IPS-NIHi7 (cell line): ENCODE measurements at regions not wholly inside any gene's neighbourhood (a gene's known extent, or its start where the extent isn't known, plus 50 kb on each side); places are given as distances from the start of the nearest gene placed in this dataset.
"Not testable (repeated sequence)": the region's sequence is repeated elsewhere in the genome, so short reads cannot be mapped to it uniquely, and the experiment has no call there.

Experiments
- DNase-seq: peaks from one replicate; pipeline ENCODE4 v3.0.0; 2012; ENCODE audit warnings: mixed read lengths; ENCODE audit errors: extremely low spot score

- DNase-seq = not testable (repeated sequence)
Observed at GRCh38 chr16:18152832-18153231, 183.7 kb downstream of the NPIPA8 start.

- not testable (repeated sequence) for DNase-seq
Observed at GRCh38 chr16:18148132-18148531, 188.4 kb downstream of the NPIPA8 start.

- not testable (repeated sequence) for DNase-seq
Observed at GRCh38 chr16:18146601-18147142, 189.9 kb downstream of the NPIPA8 start.

GRCh38 chr16:18142066-18142465, 194.5 kb downstream of the NPIPA8 start:
- not testable (repeated sequence) for DNase-seq

- DNase-seq = not testable (repeated sequence)
Observed at GRCh38 chr16:18136288-18136687, 200.2 kb downstream of the NPIPA8 start.

- DNase-seq = not testable (repeated sequence)
Observed at GRCh38 chr16:18135024-18135423, 201.5 kb downstream of the NPIPA8 start.

GRCh38 chr16:18131587-18131986, 204.9 kb downstream of the NPIPA8 start:
- DNase-seq = not testable (repeated sequence)

- DNase-seq = not testable (repeated sequence)
Observed at GRCh38 chr16:18130478-18131120, 205.9 kb downstream of the NPIPA8 start.

GRCh38 chr16:18127033-18127432, 209.5 kb downstream of the NPIPA8 start:
- not testable (repeated sequence) for DNase-seq

GRCh38 chr16:18119092-18119491, 217.4 kb downstream of the NPIPA8 start:
- DNase-seq = not testable (repeated sequence)

GRCh38 chr16:18118684-18119083, 217.9 kb downstream of the NPIPA8 start:
- DNase-seq = not testable (repeated sequence)

- not testable (repeated sequence) for DNase-seq
Observed at GRCh38 chr16:18118071-18118470, 218.5 kb downstream of the NPIPA8 start.

GRCh38 chr16:18104412-18104811, 232.1 kb downstream of the NPIPA8 start:
- not testable (repeated sequence) for DNase-seq

GRCh38 chr16:18101077-18101476, 235.5 kb downstream of the NPIPA8 start:
- DNase-seq = not testable (repeated sequence)

GRCh38 chr16:18092605-18093004, 243.9 kb downstream of the NPIPA8 start:
- DNase-seq = not testable (repeated sequence)

GRCh38 chr16:18080658-18081363, 255.7 kb downstream of the NPIPA8 start:
- DNase-seq = not testable (repeated sequence)

GRCh38 chr16:18077910-18078309, 258.6 kb downstream of the NPIPA8 start:
- not testable (repeated sequence) for DNase-seq

- DNase-seq = no peak
Observed at GRCh38 chr16:18072161-18072560, 264.4 kb downstream of the NPIPA8 start.

- no peak for DNase-seq
Observed at GRCh38 chr16:18069683-18070082, 266.9 kb downstream of the NPIPA8 start.

GRCh38 chr16:18068477-18068876, 268.1 kb downstream of the NPIPA8 start:
- no peak for DNase-seq

GRCh38 chr16:18062713-18063112, 273.8 kb downstream of the NPIPA8 start:
- DNase-seq = no peak

- no peak for DNase-seq
Observed at GRCh38 chr16:18060351-18060750, 276.2 kb downstream of the NPIPA8 start.

GRCh38 chr16:18059577-18059976, 277.0 kb downstream of the NPIPA8 start:
- DNase-seq = no peak
